ENCODE measurements at regions not wholly inside any gene's neighbourhood (a gene's known extent, or its start where the extent isn't known, plus 50 kb on each side); places are given as distances from the start of the nearest gene placed in this dataset.

DNA sequence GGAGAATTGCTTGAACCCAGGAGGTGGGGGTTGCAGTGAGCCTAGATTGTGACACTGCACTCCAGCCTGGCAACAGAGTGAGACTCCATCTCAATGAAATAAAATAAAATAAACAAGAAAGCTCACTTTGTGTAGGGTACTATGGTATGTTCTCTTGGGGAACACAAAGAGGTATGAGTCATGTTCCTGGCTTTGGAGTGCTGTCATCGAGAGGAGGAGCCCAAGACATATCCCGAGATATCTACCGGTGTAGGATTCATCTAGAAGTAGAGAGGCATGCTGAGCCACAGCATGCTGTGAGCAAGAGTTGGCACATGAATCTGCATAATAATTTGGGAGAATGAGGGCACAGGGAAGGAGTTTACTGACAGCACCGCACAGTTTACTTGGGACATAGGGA is 244.9 kb upstream of the EPHA4 start:
- no peak for DNase-seq (ENCODE audit: extremely low spot score)
- TF ChIP-seq L3MBTL2 (conservative IDR thresholded peaks at IDR 0.05) (no peak), FOXM1 (IDR thresholded peaks at IDR 0.05; ENCODE audit: borderline replicate concordance) (no peak), CTBP1 (IDR thresholded peaks at IDR 0.05; ENCODE audit: borderline replicate concordance) (no peak), BHLHE40 (IDR thresholded peaks at IDR 0.05; ENCODE audit: borderline replicate concordance) (no peak), ZNF384 (IDR thresholded peaks at IDR 0.05) (no peak), SP1 (IDR thresholded peaks at IDR 0.05) (no peak), FOXK2 (IDR thresholded peaks at IDR 0.05) (no peak), TARDBP (IDR thresholded peaks at IDR 0.05) (no peak)
- TF ChIP-seq, protein P1, sequence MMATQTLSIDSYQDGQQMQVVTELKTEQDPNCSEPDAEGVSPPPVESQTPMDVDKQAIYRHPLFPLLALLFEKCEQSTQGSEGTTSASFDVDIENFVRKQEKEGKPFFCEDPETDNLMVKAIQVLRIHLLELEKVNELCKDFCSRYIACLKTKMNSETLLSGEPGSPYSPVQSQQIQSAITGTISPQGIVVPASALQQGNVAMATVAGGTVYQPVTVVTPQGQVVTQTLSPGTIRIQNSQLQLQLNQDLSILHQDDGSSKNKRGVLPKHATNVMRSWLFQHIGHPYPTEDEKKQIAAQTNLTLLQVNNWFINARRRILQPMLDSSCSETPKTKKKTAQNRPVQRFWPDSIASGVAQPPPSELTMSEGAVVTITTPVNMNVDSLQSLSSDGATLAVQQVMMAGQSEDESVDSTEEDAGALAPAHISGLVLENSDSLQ (IDR thresholded peaks at IDR 0.05): no peak
- ChIA-PET POLR2A (no interaction called here), CTCF (no interaction called here)

DNA sequence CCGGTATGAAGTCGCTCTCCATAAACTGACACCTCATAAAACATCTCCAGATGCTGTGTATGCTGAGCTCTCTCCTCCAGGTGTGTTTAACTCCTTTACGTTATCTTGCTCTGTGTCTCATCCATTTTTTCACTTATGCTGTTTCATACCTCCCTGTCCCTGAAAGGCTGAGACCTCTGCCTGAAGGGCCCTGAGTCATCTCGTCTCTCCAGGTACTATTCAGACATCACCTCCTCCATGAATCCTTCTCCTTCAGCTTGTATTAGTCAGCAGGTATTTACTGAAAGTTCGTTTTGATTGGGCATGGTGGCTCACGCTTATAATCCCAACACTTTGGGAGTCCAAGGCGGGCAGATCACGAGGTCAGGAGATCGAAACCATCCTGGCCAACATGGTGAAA is 244.5 kb upstream of the EPHA4 start:
- POLR2A ChIA-PET: no interaction called here
- TF ChIP-seq, protein P1 (IDR thresholded peaks at IDR 0.05): no peak
- TF ChIP-seq SUZ12 (IDR thresholded peaks at IDR 0.05) (no peak), ELF4 (IDR thresholded peaks at IDR 0.05) (no peak), BHLHE40 (IDR thresholded peaks at IDR 0.05; ENCODE audit: borderline replicate concordance) (no peak), HDGF (IDR thresholded peaks at IDR 0.05; ENCODE audit: borderline replicate concordance) (no peak), FOXM1 (IDR thresholded peaks at IDR 0.05; ENCODE audit: borderline replicate concordance) (no peak), TARDBP (IDR thresholded peaks at IDR 0.05) (no peak), ZNF384 (IDR thresholded peaks at IDR 0.05) (no peak)
- CTCF ChIA-PET: no interaction called here
- DNase-seq (ENCODE audit: extremely low spot score): no peak

DNA sequence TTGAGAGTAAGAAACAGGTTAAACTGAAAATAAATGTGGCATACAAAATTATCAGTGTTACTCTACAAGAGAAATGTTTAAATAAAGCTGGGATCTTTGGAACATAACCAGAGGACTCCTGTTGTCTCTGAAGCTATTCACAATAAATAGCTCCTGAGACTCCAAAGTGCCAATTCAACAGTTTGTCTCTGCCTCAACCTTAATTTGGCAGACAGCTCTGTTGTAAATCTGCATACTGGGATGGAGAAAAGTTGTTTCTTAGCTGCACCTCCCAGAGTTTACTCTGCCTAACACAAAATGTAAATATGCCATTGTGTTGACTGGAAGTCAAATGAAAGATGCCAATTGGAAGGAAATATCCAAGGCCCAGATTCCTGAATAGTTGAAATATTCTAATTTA is 238.5 kb upstream of the EPHA4 start:
- CTCF ChIA-PET: interaction anchor here (0.7 kb wide), 1 partner anchor 10 kb away, joined by 3 read pairs; no protein-coding TSS in a partner anchor
- POLR2A ChIA-PET: no interaction called here
- DNase-seq (ENCODE audit: extremely low spot score): no peak
- TF ChIP-seq TARDBP (IDR thresholded peaks at IDR 0.05) (no peak), LEF1 (IDR thresholded peaks at IDR 0.05; ENCODE audit: borderline replicate concordance) (no peak), L3MBTL2 (conservative IDR thresholded peaks at IDR 0.05) (no peak), ARNT (IDR thresholded peaks at IDR 0.05) (no peak), NFRKB (IDR thresholded peaks at IDR 0.05) (no peak), ELF4 (IDR thresholded peaks at IDR 0.05) (no peak), HDGF (IDR thresholded peaks at IDR 0.05; ENCODE audit: borderline replicate concordance) (no peak), BHLHE40 (IDR thresholded peaks at IDR 0.05; ENCODE audit: borderline replicate concordance) (no peak), SUZ12 (IDR thresholded peaks at IDR 0.05) (no peak), FOXA1 (IDR thresholded peaks at IDR 0.05) (no peak), ZNF384 (IDR thresholded peaks at IDR 0.05) (no peak), SP1 (IDR thresholded peaks at IDR 0.05) (no peak), FOXM1 (IDR thresholded peaks at IDR 0.05; ENCODE audit: borderline replicate concordance) (no peak), FOXK2 (IDR thresholded peaks at IDR 0.05) (no peak), CTBP1 (IDR thresholded peaks at IDR 0.05; ENCODE audit: borderline replicate concordance) (no peak)
- TF ChIP-seq, protein P1 (IDR thresholded peaks at IDR 0.05): no peak

- no peak for DNase-seq (ENCODE audit: extremely low spot score)
Observed at GRCh38 chr2:221810245-221810644, 238.1 kb upstream of the EPHA4 start.

GRCh38 chr2:221808488-221808887 is 236.4 kb upstream of the EPHA4 start:
- no peak for DNase-seq (ENCODE audit: extremely low spot score)
- ChIA-PET POLR2A (no interaction called here), CTCF (no interaction called here)
- TF ChIP-seq CTBP1 (IDR thresholded peaks at IDR 0.05; ENCODE audit: borderline replicate concordance): no peak
- no peak for TF ChIP-seq SP1 (IDR thresholded peaks at IDR 0.05)
- no peak for TF ChIP-seq BHLHE40 (IDR thresholded peaks at IDR 0.05; ENCODE audit: borderline replicate concordance)
- TF ChIP-seq ARNT (IDR thresholded peaks at IDR 0.05): no peak
- no peak for TF ChIP-seq FOXM1 (IDR thresholded peaks at IDR 0.05; ENCODE audit: borderline replicate concordance)
- no peak for TF ChIP-seq L3MBTL2 (conservative IDR thresholded peaks at IDR 0.05)
- no peak for TF ChIP-seq SUZ12 (IDR thresholded peaks at IDR 0.05)
- no peak for TF ChIP-seq TARDBP (IDR thresholded peaks at IDR 0.05)
- TF ChIP-seq ZNF384 (IDR thresholded peaks at IDR 0.05): no peak
- TF ChIP-seq, protein P1 (IDR thresholded peaks at IDR 0.05): no peak
- no peak for TF ChIP-seq HDGF (IDR thresholded peaks at IDR 0.05; ENCODE audit: borderline replicate concordance)
- TF ChIP-seq ELF4 (IDR thresholded peaks at IDR 0.05): no peak
- TF ChIP-seq FOXK2 (IDR thresholded peaks at IDR 0.05): no peak

More at GRCh38 chr2:221810245-221810644, 238.1 kb upstream of the EPHA4 start:
- no peak for TF ChIP-seq SUZ12 (IDR thresholded peaks at IDR 0.05)
- TF ChIP-seq CTBP1 (IDR thresholded peaks at IDR 0.05; ENCODE audit: borderline replicate concordance): no peak
- TF ChIP-seq, protein P1 (IDR thresholded peaks at IDR 0.05): no peak
- no peak for TF ChIP-seq NFRKB (IDR thresholded peaks at IDR 0.05)
- no peak for TF ChIP-seq L3MBTL2 (conservative IDR thresholded peaks at IDR 0.05)
- no peak for TF ChIP-seq FOXK2 (IDR thresholded peaks at IDR 0.05)
- POLR2A ChIA-PET: no interaction called here
- CTCF ChIA-PET: interaction anchor here (0.7 kb wide), 1 partner anchor 11 kb away, joined by 3 read pairs; no protein-coding TSS in a partner anchor
